HG03066 (cell line): ENCODE measurements at regions not wholly inside any gene's neighbourhood (a gene's known extent, or its start where the extent isn't known, plus 50 kb on each side); places are given as distances from the start of the nearest gene placed in this dataset.
A peak's percentile ranks its signal among the peaks of the same experiment; 100 is the strongest.
"Not testable (repeated sequence)": the region's sequence is repeated elsewhere in the genome, so short reads cannot be mapped to it uniquely, and the experiment has no call there.

Experiments
- ATAC-seq: cut with Tn5 transposase; IDR thresholded peaks from one replicate; pipeline ENCODE4 v1.9.1; 2021; ENCODE audit warnings: low read depth; ENCODE audit not compliant: unreplicated experiment

- ATAC-seq = no peak
Observed at GRCh38 chr7:17043012-17043877, 161.5 kb upstream of the AGR3 start.

GRCh38 chr7:17044396-17044795, 162.6 kb upstream of the AGR3 start:
- no peak for ATAC-seq

GRCh38 chr7:17044861-17045260, 163.1 kb upstream of the AGR3 start:
- no peak for ATAC-seq

- no peak for ATAC-seq
Observed at GRCh38 chr7:17046259-17046658, 164.5 kb upstream of the AGR3 start.

GRCh38 chr7:17046666-17047065, 164.9 kb upstream of the AGR3 start:
- ATAC-seq = no peak

- not testable (repeated sequence) for ATAC-seq
Observed at GRCh38 chr7:17053164-17053563, 171.4 kb upstream of the AGR3 start.

- no peak for ATAC-seq
Observed at GRCh38 chr7:17054206-17054605, 172.4 kb upstream of the AGR3 start.

GRCh38 chr7:17054836-17055235, 173.1 kb upstream of the AGR3 start:
- no peak for ATAC-seq

GRCh38 chr7:17055596-17055995, 173.8 kb upstream of the AGR3 start:
- ATAC-seq = no peak

- no peak for ATAC-seq
Observed at GRCh38 chr7:17056491-17057142, 174.8 kb upstream of the AGR3 start.

GRCh38 chr7:17057143-17057509, 175.3 kb upstream of the AGR3 start:
- no peak for ATAC-seq

- no peak for ATAC-seq
Observed at GRCh38 chr7:17058568-17058967, 176.8 kb upstream of the AGR3 start.

GRCh38 chr7:17060051-17060450, 178.3 kb upstream of the AGR3 start:
- no peak for ATAC-seq

- no peak for ATAC-seq
Observed at GRCh38 chr7:17061443-17061842, 179.7 kb upstream of the AGR3 start.

GRCh38 chr7:17062151-17063044, 180.6 kb upstream of the AGR3 start:
- ATAC-seq = no peak

- ATAC-seq = no peak
Observed at GRCh38 chr7:17063045-17063383, 181.2 kb upstream of the AGR3 start.

GRCh38 chr7:17067691-17068090, 185.9 kb upstream of the AGR3 start:
- ATAC-seq = no peak

- ATAC-seq = no peak
Observed at GRCh38 chr7:17069146-17069545, 187.4 kb upstream of the AGR3 start.

GRCh38 chr7:17070231-17070708, 188.5 kb upstream of the AGR3 start:
- no peak for ATAC-seq

- peak; percentile 65 for ATAC-seq
Observed at GRCh38 chr7:17071866-17072265, 190.1 kb upstream of the AGR3 start.

GRCh38 chr7:17075601-17076255, 193.9 kb upstream of the AGR3 start:
- ATAC-seq = no peak
